AG10803 (cell line): ENCODE measurements at regions not wholly inside any gene's neighbourhood (a gene's known extent, or its start where the extent isn't known, plus 50 kb on each side); places are given as distances from the start of the nearest gene placed in this dataset.
A peak's percentile ranks its signal among the peaks of the same experiment; 100 is the strongest.

ENCODE experiments used
- DNase-seq: peaks from one replicate; pipeline ENCODE4 v3.0.0; 2010; ENCODE audit warnings: low read depth
- H3K4me3 ChIP-seq: 2 replicates; pipeline ENCODE4 v1.5.1; 2011; ENCODE audit warnings: mild to moderate bottlenecking, low read length, control low read depth
- CTCF ChIP-seq: conservative IDR thresholded peaks from 2 replicates; pipeline ENCODE4 v1.5.1; 2011; ENCODE audit warnings: mild to moderate bottlenecking, low read length, control low read depth, inconsistent platforms

- DNase-seq: peak; percentile 63
- peak; percentile 82 for TF ChIP-seq CTCF
- no peak overlapping the region for H3K4me3 ChIP-seq
Observed at GRCh38 chrX:69222103-69223090, 57.1 kb upstream of the PJA1 start.

- no peak for DNase-seq
- TF ChIP-seq CTCF: no peak
- no peak overlapping the region for H3K4me3 ChIP-seq
Observed at GRCh38 chrX:69221239-69222102, 56.2 kb upstream of the PJA1 start.

- TF ChIP-seq CTCF: no peak
- no peak overlapping the region for H3K4me3 ChIP-seq
- no peak for DNase-seq
Observed at GRCh38 chrX:69218407-69218997, 53.2 kb upstream of the PJA1 start.

- no peak for TF ChIP-seq CTCF
- peak; percentile 9 for DNase-seq
- H3K4me3 ChIP-seq: no peak overlapping the region
Observed at GRCh38 chrX:69216911-69217310, 51.7 kb upstream of the PJA1 start.

GRCh38 chrX:69216446-69216845 lies 51.2 kb upstream of the PJA1 start:
- DNase-seq: no peak
- H3K4me3 ChIP-seq: no peak overlapping the region
- no peak for TF ChIP-seq CTCF

- DNase-seq: no peak
- no peak for TF ChIP-seq CTCF
- no peak overlapping the region for H3K4me3 ChIP-seq
Observed at GRCh38 chrX:69215161-69215875, 50.1 kb upstream of the PJA1 start.
